HG02870 (cell line): ENCODE measurements at regions not wholly inside any gene's neighbourhood (a gene's known extent, or its start where the extent isn't known, plus 50 kb on each side); places are given as distances from the start of the nearest gene placed in this dataset.

Experiments used
- ATAC-seq: cut with Tn5 transposase; IDR thresholded peaks from one replicate; pipeline ENCODE4 v1.9.1; 2021; ENCODE audit warnings: mild to moderate bottlenecking, moderate library complexity; ENCODE audit not compliant: unreplicated experiment

DNA sequence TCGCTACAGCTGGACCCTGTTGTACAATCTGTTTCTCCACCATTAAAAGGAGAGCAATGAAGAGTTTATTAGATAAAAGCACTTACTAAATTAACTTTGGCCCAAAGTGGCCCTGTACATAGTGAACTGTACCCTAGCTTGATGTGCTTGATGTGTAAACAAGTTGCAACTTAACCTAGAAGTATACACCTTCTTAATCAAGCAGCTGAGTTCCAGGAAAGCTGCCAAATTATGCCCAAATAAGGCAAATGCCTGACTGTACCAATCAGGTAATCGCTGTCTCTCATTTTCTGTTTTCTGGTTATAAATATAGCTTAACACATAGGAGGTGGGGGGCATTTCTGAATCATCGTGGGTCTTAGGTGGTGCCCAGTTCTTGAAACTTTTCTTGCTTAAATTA lies 704.8 kb upstream of the CBLB start:
- no peak for ATAC-seq

DNA sequence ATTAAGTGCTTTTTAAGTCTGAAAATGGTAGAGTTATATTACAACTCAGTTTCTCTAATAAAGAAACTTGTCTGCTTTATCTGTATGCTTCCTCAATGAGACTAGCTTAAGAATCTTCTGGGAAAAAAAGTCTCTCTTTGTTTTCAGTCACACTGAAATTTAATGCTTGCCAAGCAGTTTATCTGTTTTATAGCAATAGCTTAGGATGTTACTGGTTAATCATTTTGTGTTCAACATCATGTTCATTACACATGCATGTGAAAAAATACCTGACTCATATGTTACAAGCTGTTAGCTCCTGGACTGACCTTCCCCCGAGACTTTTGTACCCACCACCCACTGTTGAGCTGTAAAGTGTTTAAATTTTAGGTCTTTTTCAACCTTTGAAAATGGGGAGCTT lies 706.2 kb upstream of the CBLB start:
- ATAC-seq = no peak

DNA sequence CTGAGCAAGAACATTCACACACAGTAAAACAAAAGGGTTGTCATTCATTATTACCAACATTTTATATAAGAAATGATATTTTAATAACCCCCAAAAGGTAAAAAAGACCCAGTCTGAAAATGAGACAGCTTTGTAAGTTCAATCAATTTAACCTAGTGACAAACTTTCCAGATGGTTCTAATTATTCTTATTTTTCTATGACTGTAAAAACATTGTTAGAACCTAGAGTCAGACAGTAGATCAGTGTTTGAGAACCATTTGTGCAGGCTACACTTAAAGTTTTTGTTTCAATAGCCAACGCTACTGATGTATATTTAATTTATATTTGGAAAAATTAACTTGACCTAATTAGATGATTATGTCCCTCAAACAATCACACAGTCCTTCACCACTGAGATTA lies 708.4 kb upstream of the CBLB start:
- no peak for ATAC-seq

DNA sequence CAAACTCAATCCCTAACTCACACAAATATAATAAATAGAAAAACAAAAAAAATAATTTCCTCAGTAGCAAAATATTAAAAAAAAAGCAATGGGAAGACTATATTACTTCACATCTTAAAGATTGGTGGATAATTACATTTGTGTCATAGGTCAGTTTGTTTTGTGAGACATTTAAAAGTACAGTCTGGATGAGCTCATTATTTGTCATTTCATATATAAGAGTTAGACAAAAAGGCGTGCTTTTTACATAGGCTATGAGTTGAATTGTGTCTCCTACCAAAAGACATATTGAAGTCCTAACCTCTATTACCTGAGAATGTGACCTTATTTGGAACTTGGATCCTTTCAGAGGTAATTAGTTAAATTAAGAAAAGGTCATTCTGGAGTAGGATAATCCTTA lies 710.1 kb upstream of the CBLB start:
- no peak for ATAC-seq

DNA sequence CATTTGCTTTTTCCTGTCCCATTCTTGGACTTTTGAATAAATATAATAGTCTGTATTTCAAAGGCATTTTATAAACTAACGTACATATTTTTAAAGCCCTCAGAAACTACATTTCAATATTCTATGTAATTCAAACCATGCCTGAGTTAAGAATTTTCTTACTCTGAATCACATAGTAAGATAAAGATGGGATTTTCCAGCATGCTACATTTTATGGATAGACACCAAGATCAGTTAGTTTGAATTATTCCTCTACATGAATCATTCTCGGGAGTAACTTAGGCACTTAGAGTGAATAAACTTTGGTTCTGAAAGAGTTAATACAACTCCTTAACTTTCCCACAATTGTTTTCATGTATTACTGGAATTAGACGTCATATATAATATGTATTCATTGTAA lies 713.3 kb upstream of the CBLB start:
- no peak for ATAC-seq

DNA sequence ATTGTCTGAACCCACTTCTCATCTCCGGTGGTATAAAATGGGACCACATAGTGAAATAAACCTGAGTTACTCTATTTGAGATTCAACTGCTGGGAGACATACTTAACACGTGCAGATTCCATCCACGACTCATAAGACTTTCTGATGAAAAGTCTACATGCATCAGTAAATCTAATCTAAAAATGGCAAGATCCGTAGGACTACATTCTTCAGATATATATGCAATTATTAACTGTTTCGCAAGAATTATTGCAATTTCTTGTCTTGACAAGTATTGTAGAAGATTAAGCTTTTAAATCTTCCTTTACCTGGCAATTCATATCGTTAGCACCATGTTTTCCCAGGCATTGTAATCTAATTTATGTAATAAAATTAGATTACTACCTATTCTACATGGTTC lies 718.7 kb upstream of the CBLB start:
- ATAC-seq = no peak

DNA sequence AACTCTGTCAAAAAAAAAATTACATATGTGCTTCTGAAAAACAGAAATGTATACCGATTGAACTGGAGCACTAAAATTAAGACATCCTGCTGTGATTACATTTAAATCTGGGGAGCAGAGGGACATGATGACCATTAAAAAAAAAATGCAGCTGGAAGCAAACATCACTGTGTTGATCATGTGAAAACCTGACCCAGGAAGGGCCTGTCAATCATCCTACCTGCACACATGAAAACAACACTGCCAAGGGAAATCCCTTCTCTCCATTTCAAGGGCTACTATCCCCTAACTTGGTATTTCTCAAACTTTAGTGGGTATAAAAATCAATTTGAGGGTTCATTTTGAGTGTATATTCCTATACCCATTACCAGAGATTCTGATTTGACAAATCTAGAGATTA lies 719.9 kb upstream of the CBLB start:
- ATAC-seq = no peak

DNA sequence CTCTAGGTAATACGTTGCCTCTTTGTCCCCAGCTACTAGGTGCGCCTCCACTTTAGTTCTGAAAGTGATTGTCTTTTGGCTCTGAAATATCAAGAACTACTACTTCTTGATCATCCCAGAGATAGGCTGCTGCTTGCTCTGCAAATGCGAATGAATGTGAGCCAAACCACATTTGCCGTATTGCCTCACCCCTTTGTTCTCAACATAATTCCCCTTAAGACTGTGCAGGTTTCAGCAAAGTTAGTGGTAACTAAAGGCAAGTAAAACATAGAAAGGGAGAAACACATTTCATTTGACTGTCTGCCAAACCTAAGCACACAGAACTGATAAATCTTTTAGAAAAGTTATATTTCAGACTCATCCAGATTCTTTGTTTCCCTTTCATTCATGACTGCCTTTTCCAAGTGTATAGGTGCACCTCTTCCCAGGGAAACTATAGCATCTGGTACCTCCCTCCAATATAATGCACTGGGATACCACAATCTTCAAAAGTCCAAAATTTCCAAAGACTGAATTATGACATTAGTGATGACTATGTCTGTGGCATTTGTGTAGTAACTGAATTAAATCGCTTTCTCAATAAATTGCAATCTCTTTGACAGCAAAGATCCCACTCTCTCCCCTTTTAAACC lies 720.6 kb upstream of the CBLB start:
- ATAC-seq = no peak

DNA sequence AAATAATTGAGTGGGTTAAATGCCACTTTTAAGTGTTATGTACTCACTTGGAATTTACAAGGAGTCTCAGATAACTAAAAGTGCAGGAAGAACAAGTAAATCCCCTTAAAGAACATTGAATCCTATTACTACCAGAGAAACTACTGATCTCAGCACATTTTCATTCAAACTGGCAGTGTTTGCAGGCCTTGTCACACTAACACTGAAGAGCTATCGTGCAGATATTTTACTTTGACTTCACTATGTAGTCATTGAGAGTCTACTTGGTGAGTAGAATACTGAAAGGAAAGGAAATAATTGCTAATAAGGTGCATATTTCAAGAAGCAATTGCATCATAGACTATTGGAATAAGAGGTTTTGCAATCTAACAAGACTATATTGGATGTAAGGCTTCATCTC lies 721.4 kb upstream of the CBLB start:
- ATAC-seq = no peak

DNA sequence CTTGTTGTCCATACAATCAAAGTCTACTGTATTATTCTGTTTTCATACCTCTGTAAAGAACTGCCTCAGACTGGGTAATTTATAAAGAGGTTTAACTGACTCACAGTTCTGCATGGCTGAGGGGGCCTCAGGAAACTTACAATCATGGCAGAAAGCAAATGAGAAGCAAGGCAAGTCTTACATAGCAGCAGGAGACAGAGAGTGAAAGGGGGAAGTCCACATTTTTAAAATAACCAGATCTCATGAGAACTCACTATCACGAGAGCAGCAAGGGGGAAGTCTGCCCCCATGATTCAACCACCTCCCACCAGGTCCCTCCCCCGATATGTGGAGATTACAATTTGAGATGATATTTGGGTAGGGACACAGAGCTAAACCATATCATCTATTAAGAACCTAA lies 724.6 kb upstream of the CBLB start:
- ATAC-seq = no peak

DNA sequence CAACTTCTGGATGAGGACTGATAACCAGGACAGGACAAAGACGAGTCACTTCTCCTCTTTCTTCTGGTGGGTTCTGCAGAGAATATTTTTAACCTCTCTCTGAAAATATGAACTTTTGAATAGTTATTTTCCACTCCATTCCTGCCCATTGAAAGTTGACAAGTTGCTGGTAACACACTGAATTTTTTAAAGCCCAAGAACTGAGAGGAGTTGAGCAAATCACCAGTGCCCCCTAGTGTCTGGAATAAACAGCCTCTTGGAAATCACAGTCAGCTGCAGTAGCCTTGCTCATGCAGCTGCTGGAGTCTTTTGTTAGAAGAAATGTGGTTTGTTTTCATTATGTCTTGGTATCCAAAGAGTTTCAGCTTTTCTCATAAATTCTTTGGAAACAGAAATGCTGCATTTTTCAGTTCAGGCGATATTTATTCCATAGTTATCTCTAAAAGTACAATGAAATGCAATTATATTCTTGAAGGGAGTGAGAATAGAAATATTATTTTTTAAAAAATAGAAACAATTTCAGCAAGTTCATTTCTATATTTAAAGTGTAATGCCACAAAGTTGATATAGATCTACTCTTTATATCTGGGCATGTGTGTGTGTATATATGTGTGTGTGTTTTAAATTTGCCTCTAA lies 741.0 kb upstream of the CBLB start:
- peak; percentile 88 for ATAC-seq

DNA sequence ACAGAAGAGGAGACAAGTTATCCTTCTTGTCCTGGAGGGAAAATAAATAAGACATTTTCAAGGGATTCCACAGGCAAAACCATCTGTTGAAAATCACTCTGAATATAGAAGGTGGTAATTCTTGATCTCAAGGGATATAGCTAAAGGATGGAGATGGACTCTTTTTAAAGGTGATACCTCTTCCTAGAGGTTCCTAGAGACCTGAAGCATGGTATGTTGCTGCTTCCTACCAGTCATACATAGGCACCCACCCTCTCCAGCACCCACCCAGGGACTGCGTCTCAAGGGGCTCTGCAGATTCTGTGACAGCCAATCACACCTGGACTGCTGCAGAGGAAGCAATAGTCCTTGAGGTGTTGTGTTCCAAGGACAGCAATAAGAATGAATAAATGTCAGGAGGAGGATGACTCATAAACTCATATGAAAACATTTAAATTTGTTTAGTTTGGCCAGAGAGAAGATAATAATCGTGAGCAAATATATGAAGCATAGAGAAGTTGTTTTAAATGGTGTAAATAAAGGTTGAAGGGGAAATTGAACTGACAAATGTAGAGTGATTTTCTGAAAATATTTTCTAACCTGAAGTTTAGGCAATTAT lies 741.6 kb upstream of the CBLB start:
- no peak for ATAC-seq

DNA sequence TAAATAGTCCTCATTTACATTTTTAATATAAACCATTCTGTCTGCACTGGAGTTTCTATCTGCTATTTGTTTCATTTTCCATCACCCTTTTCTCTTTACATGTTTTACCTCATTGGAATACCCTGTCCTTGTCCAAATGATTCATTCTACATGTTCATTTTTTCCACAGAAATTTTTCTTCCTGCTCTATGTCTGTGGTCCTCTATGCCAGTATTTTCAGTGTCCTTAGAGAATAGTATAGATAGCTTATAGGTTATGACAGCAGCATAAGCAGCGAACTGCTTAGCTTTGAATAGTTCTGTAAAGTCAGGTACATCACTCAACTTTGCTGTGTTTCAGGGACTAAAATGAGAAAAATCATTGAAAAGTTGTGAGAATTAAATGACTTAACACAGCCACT lies 742.3 kb upstream of the CBLB start:
- ATAC-seq = no peak

DNA sequence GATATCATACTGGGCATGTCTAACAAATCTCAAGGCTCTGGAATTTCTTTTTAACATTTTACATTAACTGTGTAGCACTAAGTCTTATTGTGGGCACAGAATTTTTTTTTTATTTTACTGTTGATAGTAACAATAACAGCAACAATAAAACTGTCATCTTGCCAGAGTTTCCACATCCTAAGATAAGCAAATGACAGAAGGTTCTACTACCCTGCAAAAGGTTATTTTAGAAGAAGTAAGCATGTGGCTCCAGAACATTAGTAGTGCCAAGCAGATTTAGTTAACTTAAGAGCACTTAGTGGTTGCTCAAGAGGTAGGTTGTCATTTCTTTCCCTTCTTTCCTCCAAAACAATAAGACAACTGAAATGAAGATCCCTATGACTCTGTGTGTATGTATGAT lies 743.0 kb upstream of the CBLB start:
- no peak for ATAC-seq

DNA sequence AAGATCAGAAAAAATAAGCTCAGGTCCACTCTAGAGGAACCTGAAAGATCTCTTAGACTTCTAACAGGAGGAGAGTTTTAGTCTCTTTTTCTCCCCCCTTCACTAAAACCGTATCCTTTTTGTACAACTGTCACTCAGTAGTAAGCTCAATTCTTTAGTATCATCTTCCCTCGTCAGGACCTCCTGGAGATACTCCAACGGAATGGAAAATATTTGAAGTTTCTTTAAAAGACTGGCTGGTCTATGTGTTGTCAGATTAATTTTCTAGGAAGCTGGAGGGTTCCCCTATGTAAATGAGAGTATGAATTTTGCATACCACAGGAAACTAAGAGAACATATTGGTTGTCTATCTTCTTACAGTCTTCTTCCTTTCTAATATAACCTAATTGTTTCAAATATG lies 747.7 kb upstream of the CBLB start:
- no peak for ATAC-seq

DNA sequence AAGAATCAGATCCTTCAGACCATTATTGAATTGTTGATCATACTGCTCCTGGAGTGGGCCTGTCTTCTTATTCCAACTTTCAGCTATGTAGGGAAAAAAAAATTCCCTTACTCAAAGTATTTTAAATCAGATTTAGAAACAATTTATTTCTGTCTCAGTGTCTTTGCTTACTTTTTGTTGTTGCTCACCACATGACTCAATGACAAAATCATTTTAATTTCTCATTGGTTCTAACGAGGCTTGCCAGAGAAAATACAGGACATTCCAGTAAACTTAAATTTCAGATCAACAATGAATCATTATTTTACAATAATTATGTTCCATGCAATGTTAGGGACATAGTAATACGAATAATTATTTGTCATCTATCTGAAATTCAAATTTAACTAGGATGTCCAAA lies 748.5 kb upstream of the CBLB start:
- no peak for ATAC-seq

DNA sequence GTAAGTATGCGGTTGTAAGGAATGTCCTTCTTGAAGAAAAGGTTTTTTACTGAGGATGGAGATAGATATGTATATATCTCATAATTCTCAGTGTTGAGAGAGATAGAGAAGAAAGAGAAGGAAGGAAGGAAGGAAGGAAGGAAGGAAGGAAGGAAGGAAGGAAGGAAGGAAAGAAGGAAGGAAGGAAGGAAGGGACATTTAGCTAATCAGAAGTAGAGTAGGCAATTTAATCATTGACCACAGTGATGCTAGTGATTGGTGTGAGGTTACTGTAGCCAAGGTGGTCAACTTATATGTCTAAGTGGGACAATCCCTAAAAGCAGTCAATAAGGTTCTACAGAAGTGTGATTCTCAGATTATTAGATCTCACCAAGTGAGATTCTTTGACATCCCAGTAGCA lies 751.8 kb upstream of the CBLB start:
- no peak for ATAC-seq

DNA sequence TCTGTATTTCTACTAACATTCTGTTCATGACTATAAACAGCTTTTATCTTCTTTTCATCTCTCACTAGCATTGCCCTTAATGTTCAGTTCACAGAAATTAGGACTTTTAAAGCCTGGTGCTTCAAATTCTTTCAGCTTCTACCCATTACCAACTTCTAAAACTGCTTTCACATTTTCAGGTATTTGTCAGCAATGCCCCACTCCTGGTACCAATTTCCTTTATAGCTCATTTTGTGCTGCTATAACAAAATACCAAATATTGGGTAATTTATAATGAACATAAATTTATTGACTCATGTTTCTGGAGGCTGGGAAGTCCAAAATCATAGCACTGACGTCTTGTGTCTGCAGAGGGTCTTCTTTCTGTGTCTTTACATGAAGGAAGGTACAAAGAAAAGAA lies 753.1 kb upstream of the CCDC54 start:
- ATAC-seq = no peak

DNA sequence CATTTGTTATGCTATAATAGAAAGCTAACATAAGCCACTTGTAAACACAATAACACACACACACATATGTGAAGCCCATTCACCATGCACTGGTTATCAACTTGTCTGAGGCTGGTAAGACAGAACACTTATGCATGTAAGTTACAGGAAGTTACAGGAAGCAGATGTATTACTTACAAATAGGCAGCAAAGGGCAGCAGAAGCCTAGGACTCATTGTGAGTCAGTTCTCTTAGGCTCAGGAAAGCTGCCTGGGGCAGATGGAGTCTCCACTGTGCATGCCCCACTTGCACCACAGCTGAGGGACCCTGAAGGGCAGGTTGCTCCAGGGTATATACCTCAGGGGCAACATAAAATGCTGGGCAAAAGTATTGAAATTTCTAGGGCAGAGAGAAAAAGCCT lies 748.8 kb upstream of the CCDC54 start:
- ATAC-seq = no peak

DNA sequence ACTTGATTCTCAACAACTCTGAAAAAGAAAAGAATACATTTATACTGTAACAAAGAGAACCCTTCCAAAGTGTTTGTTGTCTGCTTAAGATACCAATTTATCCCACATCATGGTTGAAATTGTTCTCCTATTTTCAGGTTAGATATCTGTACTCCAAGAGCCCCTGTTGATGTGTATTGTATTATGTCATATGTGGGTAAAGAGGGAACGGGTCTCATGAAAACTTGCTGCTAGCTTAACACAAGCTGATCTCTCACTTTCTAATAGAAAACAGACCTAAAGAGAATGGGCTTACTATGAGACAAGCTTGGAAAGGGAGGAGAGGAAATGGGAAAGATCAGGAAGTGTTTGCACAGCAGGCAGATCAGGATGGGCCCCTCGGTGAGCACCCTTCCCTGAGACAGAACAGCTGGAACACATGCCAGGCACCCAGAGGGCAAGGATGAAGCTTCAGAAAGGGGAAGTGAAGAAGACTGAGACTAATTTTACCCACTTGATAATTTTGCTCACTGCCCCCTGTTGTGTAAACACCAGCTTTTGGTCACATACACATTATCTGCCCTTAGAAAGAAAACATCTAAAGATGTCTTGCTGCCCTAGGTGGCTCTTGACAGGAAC lies 747.9 kb upstream of the CCDC54 start:
- peak; percentile 79 for ATAC-seq

DNA sequence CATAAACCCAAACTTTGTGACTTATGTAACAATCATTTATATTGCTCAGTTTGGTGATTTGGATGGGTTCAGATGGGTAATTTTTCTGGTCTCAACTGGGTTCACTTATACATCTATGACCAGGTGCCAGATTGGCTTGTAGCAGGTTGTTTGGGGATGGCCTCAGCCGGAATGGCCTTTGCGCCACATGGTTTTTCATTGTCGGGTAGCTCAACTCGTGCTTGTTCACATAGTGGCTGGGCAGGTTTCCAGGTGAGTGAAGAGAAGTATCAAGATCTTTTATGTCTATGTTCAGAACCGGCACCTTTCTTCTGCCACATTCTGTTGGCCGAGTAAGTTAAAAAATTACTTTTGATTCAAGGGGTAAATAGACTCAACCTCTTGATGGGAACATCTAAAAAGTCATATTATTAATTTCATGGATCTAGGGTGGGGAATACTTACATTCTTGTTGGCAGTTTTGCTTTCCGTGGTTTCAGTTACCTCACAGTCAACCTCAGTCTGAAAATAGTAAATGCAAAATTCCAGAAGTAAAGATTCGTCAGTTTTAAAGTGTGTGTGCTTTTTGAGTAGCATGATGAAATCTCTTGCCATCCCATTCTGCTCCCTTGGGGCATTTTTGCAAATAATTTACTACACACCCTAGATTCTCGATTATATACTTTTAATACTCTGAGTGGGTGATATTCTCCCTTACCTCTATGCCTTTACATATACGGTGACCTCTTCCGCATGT lies 745.7 kb upstream of the CCDC54 start:
- ATAC-seq = no peak

DNA sequence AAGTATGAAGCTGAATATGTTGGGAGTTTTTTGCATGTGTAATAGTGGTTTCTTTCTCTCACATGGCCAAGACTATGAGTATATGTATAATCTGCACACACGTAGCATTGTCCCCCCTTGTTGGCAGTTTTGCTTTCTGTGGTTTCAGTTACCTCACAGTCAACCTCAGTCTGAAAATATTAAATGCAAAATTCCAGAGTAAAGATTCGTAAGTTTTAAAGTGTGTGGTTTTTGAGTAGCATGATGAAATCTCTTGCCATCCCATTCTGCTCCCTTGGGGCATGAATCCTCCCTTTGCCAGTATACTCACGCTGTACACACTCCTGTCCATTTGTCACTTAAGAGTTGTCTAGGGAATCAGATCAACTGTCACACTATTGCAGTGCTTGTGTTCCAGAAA lies 742.0 kb upstream of the CCDC54 start:
- ATAC-seq = no peak
